ENCODE measurements at regions not wholly inside any gene's neighbourhood (a gene's known extent, or its start where the extent isn't known, plus 50 kb on each side); places are given as distances from the start of the nearest gene placed in this dataset.

GRCh38 chr5:106080535-106080934 is 1590.2 kb downstream of the EFNA5 start:
- TF ChIP-seq CTCF (IDR thresholded peaks at IDR 0.05; ENCODE audit: low read depth, low read length, missing input control), result no peak
- no peak for TF ChIP-seq RXRA (IDR thresholded peaks at IDR 0.05)
- no peak for TF ChIP-seq MAX (IDR thresholded peaks at IDR 0.05)
- TF ChIP-seq HNF4G (IDR thresholded peaks at IDR 0.05), result no peak
- no peak for TF ChIP-seq FOXA1 (IDR thresholded peaks at IDR 0.05)
- TF ChIP-seq RAD21 (IDR thresholded peaks at IDR 0.05), result no peak
- TF ChIP-seq YY1 (IDR thresholded peaks at IDR 0.05), result no peak
- TF ChIP-seq, protein P1, sequence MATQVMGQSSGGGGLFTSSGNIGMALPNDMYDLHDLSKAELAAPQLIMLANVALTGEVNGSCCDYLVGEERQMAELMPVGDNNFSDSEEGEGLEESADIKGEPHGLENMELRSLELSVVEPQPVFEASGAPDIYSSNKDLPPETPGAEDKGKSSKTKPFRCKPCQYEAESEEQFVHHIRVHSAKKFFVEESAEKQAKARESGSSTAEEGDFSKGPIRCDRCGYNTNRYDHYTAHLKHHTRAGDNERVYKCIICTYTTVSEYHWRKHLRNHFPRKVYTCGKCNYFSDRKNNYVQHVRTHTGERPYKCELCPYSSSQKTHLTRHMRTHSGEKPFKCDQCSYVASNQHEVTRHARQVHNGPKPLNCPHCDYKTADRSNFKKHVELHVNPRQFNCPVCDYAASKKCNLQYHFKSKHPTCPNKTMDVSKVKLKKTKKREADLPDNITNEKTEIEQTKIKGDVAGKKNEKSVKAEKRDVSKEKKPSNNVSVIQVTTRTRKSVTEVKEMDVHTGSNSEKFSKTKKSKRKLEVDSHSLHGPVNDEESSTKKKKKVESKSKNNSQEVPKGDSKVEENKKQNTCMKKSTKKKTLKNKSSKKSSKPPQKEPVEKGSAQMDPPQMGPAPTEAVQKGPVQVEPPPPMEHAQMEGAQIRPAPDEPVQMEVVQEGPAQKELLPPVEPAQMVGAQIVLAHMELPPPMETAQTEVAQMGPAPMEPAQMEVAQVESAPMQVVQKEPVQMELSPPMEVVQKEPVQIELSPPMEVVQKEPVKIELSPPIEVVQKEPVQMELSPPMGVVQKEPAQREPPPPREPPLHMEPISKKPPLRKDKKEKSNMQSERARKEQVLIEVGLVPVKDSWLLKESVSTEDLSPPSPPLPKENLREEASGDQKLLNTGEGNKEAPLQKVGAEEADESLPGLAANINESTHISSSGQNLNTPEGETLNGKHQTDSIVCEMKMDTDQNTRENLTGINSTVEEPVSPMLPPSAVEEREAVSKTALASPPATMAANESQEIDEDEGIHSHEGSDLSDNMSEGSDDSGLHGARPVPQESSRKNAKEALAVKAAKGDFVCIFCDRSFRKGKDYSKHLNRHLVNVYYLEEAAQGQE (IDR thresholded peaks at IDR 0.05), result no peak
- TF ChIP-seq, protein P2, sequence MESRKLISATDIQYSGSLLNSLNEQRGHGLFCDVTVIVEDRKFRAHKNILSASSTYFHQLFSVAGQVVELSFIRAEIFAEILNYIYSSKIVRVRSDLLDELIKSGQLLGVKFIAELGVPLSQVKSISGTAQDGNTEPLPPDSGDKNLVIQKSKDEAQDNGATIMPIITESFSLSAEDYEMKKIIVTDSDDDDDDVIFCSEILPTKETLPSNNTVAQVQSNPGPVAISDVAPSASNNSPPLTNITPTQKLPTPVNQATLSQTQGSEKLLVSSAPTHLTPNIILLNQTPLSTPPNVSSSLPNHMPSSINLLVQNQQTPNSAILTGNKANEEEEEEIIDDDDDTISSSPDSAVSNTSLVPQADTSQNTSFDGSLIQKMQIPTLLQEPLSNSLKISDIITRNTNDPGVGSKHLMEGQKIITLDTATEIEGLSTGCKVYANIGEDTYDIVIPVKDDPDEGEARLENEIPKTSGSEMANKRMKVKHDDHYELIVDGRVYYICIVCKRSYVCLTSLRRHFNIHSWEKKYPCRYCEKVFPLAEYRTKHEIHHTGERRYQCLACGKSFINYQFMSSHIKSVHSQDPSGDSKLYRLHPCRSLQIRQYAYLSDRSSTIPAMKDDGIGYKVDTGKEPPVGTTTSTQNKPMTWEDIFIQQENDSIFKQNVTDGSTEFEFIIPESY (IDR thresholded peaks at IDR 0.05), result no peak
- no peak for TF ChIP-seq TAF1 (conservative IDR thresholded peaks at IDR 0.05)

Data from liver (tissue), 3 donors.